H9 (cell line): ENCODE measurements at regions not wholly inside any gene's neighbourhood (a gene's known extent, or its start where the extent isn't known, plus 50 kb on each side); places are given as distances from the start of the nearest gene placed in this dataset.

Experiments
- DNase-seq: peaks from one replicate; pipeline ENCODE4 v3.0.0-alpha.2; 2017
- H2AFZ ChIP-seq: one replicate; pipeline ENCODE4 v1.6.1; 2013; ENCODE audit warnings: mild to moderate bottlenecking, low read length, control low read depth, moderate library complexity
- H2AK5ac ChIP-seq: 2 replicates; pipeline ENCODE4 v1.6.1; 2013; ENCODE audit warnings: low read length, control low read depth, mixed read lengths; ENCODE audit not compliant: insufficient read length
- H2BK120ac ChIP-seq: one replicate; pipeline ENCODE4 v1.6.1; 2013; ENCODE audit warnings: low read depth, mild to moderate bottlenecking, low read length, control low read depth, inconsistent platforms; ENCODE audit not compliant: poor library complexity, severe bottlenecking
- H2BK12ac ChIP-seq: 2 replicates; pipeline ENCODE4 v1.6.1; 2013; ENCODE audit warnings: low read length, control low read depth, mixed read lengths, low read depth; ENCODE audit not compliant: insufficient read length
- H2BK15ac ChIP-seq: 2 replicates; pipeline ENCODE4 v1.6.1; 2013; ENCODE audit warnings: low read depth, low read length, control low read depth
- H2BK20ac ChIP-seq: one replicate; pipeline ENCODE4 v1.6.1; 2013; ENCODE audit warnings: low read depth, mild to moderate bottlenecking, low read length, control low read depth, inconsistent platforms; ENCODE audit not compliant: poor library complexity, severe bottlenecking
- H2BK5ac ChIP-seq: 2 replicates; pipeline ENCODE4 v1.6.1; 2013; ENCODE audit warnings: low read length, control low read depth, mixed read lengths; ENCODE audit not compliant: insufficient read length
- H3K14ac ChIP-seq: 2 replicates; pipeline ENCODE4 v1.6.1; 2013; ENCODE audit warnings: low read length, control low read depth; ENCODE audit not compliant: insufficient read depth
- H3K18ac ChIP-seq: 2 replicates; pipeline ENCODE4 v1.6.1; 2013; ENCODE audit warnings: low read depth, mild to moderate bottlenecking, mixed read lengths, low read length, control low read depth; ENCODE audit not compliant: insufficient read length
- H3K23ac ChIP-seq: 2 replicates; pipeline ENCODE4 v1.6.1; 2013; ENCODE audit warnings: low read length, control low read depth, mixed read lengths, low read depth; ENCODE audit not compliant: insufficient read length
- H3K23me2 ChIP-seq: 2 replicates; pipeline ENCODE4 v1.6.1; 2013; ENCODE audit warnings: low read depth, mild to moderate bottlenecking, mixed read lengths, low read length, control low read depth; ENCODE audit not compliant: insufficient read length, poor library complexity, severe bottlenecking
- H3K27ac ChIP-seq: 2 replicates; pipeline ENCODE4 v1.5.1; 2013; ENCODE audit warnings: low read length, control low read depth, mixed read lengths, low read depth; ENCODE audit not compliant: insufficient read length
- H3K27me3 ChIP-seq: 2 replicates; pipeline ENCODE4 v1.6.1; 2013; ENCODE audit warnings: low read length, control low read depth, inconsistent platforms; ENCODE audit not compliant: insufficient read depth
- H3K4ac ChIP-seq: 2 replicates; pipeline ENCODE4 v1.6.1; 2013; ENCODE audit warnings: low read depth, mild to moderate bottlenecking, control low read depth, inconsistent platforms, low read length, moderate library complexity
- H3K4me1 ChIP-seq: 2 replicates; pipeline ENCODE4 v1.6.1; 2013; ENCODE audit warnings: low read length, control low read depth, inconsistent platforms; ENCODE audit not compliant: insufficient read depth
- H3K4me2 ChIP-seq: 2 replicates; pipeline ENCODE4 v1.6.1; 2013; ENCODE audit warnings: low read length, control low read depth, mixed read lengths; ENCODE audit not compliant: insufficient read length, insufficient read depth
- H3K56ac ChIP-seq: 2 replicates; pipeline ENCODE4 v1.6.1; 2013; ENCODE audit warnings: low read depth, mild to moderate bottlenecking, mixed read lengths, low read length, control low read depth; ENCODE audit not compliant: insufficient read length
- H3K79me1 ChIP-seq: 2 replicates; pipeline ENCODE4 v1.6.1; 2013; ENCODE audit warnings: low read depth, mild to moderate bottlenecking, moderate library complexity, low read length, control low read depth, inconsistent platforms; ENCODE audit not compliant: insufficient read depth, poor library complexity, severe bottlenecking
- H3K79me2 ChIP-seq: 2 replicates; pipeline ENCODE4 v1.6.1; 2013; ENCODE audit warnings: low read length, control low read depth, inconsistent platforms; ENCODE audit not compliant: insufficient read depth
- H3K9ac ChIP-seq: 2 replicates; pipeline ENCODE4 v1.6.1; 2013; ENCODE audit warnings: low read length, control low read depth, mixed read lengths; ENCODE audit not compliant: insufficient read length; ENCODE audit errors: extremely low read depth
- H3K9me3 ChIP-seq: one replicate; pipeline ENCODE4 v1.6.1; 2013; ENCODE audit warnings: low read depth, low read length, inconsistent platforms; ENCODE audit not compliant: control insufficient read depth
- H3T11ph ChIP-seq: one replicate; pipeline ENCODE4 v1.6.1; 2013; ENCODE audit warnings: mild to moderate bottlenecking, low read length, control low read depth, inconsistent platforms
- H4K20me1 ChIP-seq: one replicate; pipeline ENCODE4 v1.6.1; 2013; ENCODE audit not compliant: control insufficient read depth, insufficient read length, insufficient read depth
- H4K5ac ChIP-seq: 2 replicates; pipeline ENCODE4 v1.6.1; 2013; ENCODE audit warnings: low read depth, mild to moderate bottlenecking, mixed read lengths, low read length, control low read depth; ENCODE audit not compliant: insufficient read length
- H4K8ac ChIP-seq: replicated peaks from 2 replicates; pipeline ENCODE4 v1.6.1; 2013; ENCODE audit warnings: low read length, control low read depth, mixed read lengths, low read depth; ENCODE audit not compliant: insufficient read length
- H4K91ac ChIP-seq: 2 replicates; pipeline ENCODE4 v1.6.1; 2013; ENCODE audit warnings: low read depth, mild to moderate bottlenecking, moderate library complexity, mixed read lengths, low read length, control low read depth; ENCODE audit not compliant: insufficient read length
- H3K27ac Mint-ChIP-seq, 3 experiments: 2 replicates in 2 of 3; 3 replicates in 1 of 3; pipeline ENCODE4 v1.8.0; 2020 to 2021; ENCODE audit warnings: mixed read lengths in 3 of 3, mild to moderate bottlenecking in 1 of 3, moderate library complexity in 1 of 3
- H3K27me3 Mint-ChIP-seq: 2 replicates; pipeline ENCODE4 v1.8.0; 2021; ENCODE audit warnings: low read depth, mild to moderate bottlenecking, moderate library complexity, mixed read lengths
- H3K36me3 Mint-ChIP-seq, 3 experiments: 2 replicates in 2 of 3; 3 replicates in 1 of 3; pipeline ENCODE4 v1.8.0; 2020 to 2021; ENCODE audit warnings: low read depth in 3 of 3, mixed read lengths in 3 of 3; ENCODE audit not compliant: insufficient read depth in 1 of 3
- H3K4me1 Mint-ChIP-seq, 2 experiments: 2 replicates each; pipeline ENCODE4 v1.8.0; 2020; ENCODE audit warnings: mixed read lengths in 2 of 2
- H3K4me3 Mint-ChIP-seq, 2 experiments: 2 replicates in 1 of 2; 3 replicates in 1 of 2; pipeline ENCODE4 v1.8.0; 2020 to 2021; ENCODE audit warnings: mild to moderate bottlenecking in 2 of 2, mixed read lengths in 2 of 2, moderate library complexity in 1 of 2
- H3K9me3 Mint-ChIP-seq, 2 experiments: 2 replicates in 1 of 2; 3 replicates in 1 of 2; pipeline ENCODE4 v1.8.0; 2020; ENCODE audit warnings: mild to moderate bottlenecking in 2 of 2, mixed read lengths in 2 of 2, moderate library complexity in 1 of 2
- CTCF ChIP-seq: fragments of 200-600 bp; sonication (generic); conservative IDR thresholded peaks from 3 replicates; pipeline ENCODE4 v1.8.0; 2021; ENCODE audit warnings: antibody characterized with exemption, mild to moderate bottlenecking
- WGBS: extraction: QIAGEN DNeasy Blood & Tissue Kit; methylation state at CpG from one replicate; pipeline ENCODE4 v1.1.7; 2013; ENCODE audit warnings: missing lambda C conversion rate, low lambda C conversion rate, mixed read lengths; ENCODE audit not compliant: insufficient read length; ENCODE audit errors: extremely low coverage; 5-methylcytosine and 5-hydroxymethylcytosine counted together

- Histone ChIP-seq H3K9me3 (no peaks in the 10 kb centered on the region), H3K4ac (no peak overlapping the region), H3K4me2 (no peak overlapping the region), H3K14ac (no peak overlapping the region), H3T11ph (no peak overlapping the region), H4K20me1 (no peaks in the 10 kb centered on the region), H2AFZ (no peak overlapping the region), H2BK5ac (no peak overlapping the region), H3K79me1 (no peaks in the 10 kb centered on the region), H2BK120ac (no peak overlapping the region), H3K23me2 (no peaks in the 10 kb centered on the region), H2BK15ac (no peak overlapping the region), H3K23ac (no peak overlapping the region), H3K27me3 (no peaks in the 10 kb centered on the region), H4K5ac (no peak overlapping the region), H3K9ac (no peak overlapping the region), H4K8ac (no peak overlapping the region), H2BK20ac (no peak overlapping the region), H2AK5ac (no peak overlapping the region), H3K56ac (no peak overlapping the region), H3K79me2 (no peaks in the 10 kb centered on the region), H3K18ac (no peak overlapping the region), H3K27ac (no peak overlapping the region), H4K91ac (no peak overlapping the region), H3K4me1 (no peaks in the 10 kb centered on the region), H2BK12ac (no peak overlapping the region)
- Mint-ChIP-seq H3K27me3 (no peaks in the 10 kb centered on the region), H3K36me3 (peaks cover 0 to 4% (median 3%) of the 10 kb centered on the region in 3 experiments; a peak in 3 of 7 replicates), H3K27ac (no peak overlapping the region), H3K4me3 (no peak overlapping the region), H3K4me1 (no peaks in the 10 kb centered on the region), H3K9me3 (no peaks in the 10 kb centered on the region)
- WGBS: no CpG with 5 or more reads among the region's 3 CpGs
- TF ChIP-seq CTCF: no peak
- no peak for DNase-seq
Measured at GRCh38 chr2:76128622-76129021, 417.9 kb upstream of the GCFC2 start.
